Small intestine (tissue), 7 donors: ENCODE measurements at regions not wholly inside any gene's neighbourhood (a gene's known extent, or its start where the extent isn't known, plus 50 kb on each side); places are given as distances from the start of the nearest gene placed in this dataset.
"Not testable (repeated sequence)": the region's sequence is repeated elsewhere in the genome, so short reads cannot be mapped to it uniquely, and the experiment has no call there.

Source experiments
- DNase-seq, 2 donors: peaks; one replicate each; pipeline versions ENCODE4 v3.0.0 to v3.0.0-alpha.2; 2013
- FAIRE-seq: peaks from 2 replicates; lab custom pipeline; 2012; peaks lifted over from hg19 to GRCh38; lab: Jason Lieb, UNC
- H3K27ac ChIP-seq, 3 donors: one replicate each; pipeline ENCODE4 v1.5.1; 2013; ENCODE audit warnings: low read length in 2 of 3, mild to moderate bottlenecking in 2 of 3, control low read depth in 1 of 3, inconsistent platforms in 1 of 3, low read depth in 1 of 3, moderate library complexity in 1 of 3
- H3K27me3 ChIP-seq, 3 donors: one replicate each; pipeline ENCODE4 v1.6.1; 2013; ENCODE audit warnings: low read length in 3 of 3, inconsistent platforms in 1 of 3; ENCODE audit not compliant: control insufficient read depth in 3 of 3, insufficient read depth in 3 of 3
- H3K36me3 ChIP-seq, 3 donors: one replicate each; pipeline ENCODE4 v1.6.1; 2013; ENCODE audit warnings: low read length in 3 of 3, inconsistent platforms in 1 of 3, low read depth in 1 of 3, mild to moderate bottlenecking in 1 of 3, moderate library complexity in 1 of 3; ENCODE audit not compliant: control insufficient read depth in 3 of 3, insufficient read depth in 2 of 3
- H3K4me1 ChIP-seq, 3 donors: one replicate each; pipeline ENCODE4 v1.6.1; 2013; ENCODE audit warnings: low read length in 2 of 3, inconsistent platforms in 1 of 3, low read depth in 1 of 3, mild to moderate bottlenecking in 1 of 3, moderate library complexity in 1 of 3; ENCODE audit not compliant: control insufficient read depth in 3 of 3, insufficient read depth in 2 of 3
- H3K4me3 ChIP-seq, 3 donors: one replicate each; pipeline ENCODE4 v1.5.1; 2013; ENCODE audit warnings: low read length in 3 of 3, control low read depth in 1 of 3, inconsistent platforms in 1 of 3, low read depth in 1 of 3, mild to moderate bottlenecking in 1 of 3, moderate library complexity in 1 of 3
- H3K9me3 ChIP-seq, 2 donors: one replicate each; pipeline ENCODE4 v1.6.1; 2013; ENCODE audit warnings: low read depth in 1 of 2, low read length in 1 of 2; ENCODE audit not compliant: control insufficient read depth in 2 of 2, insufficient read depth in 1 of 2
- WGBS, 3 donors: extraction: QIAGEN DNeasy Blood & Tissue Kit; methylation state at CpG; one replicate each; pipeline ENCODE4 v1.1.7; 2013; 5-methylcytosine and 5-hydroxymethylcytosine counted together
- donor health status: healthy with polysubstance abuse.
- donor health status: control.
- donor health status: control.
- donor health status: Bipolar disorder and iron deficiency.
- donor health status: healthy.

- no peak for FAIRE-seq
- no peaks in the 10 kb centered on the region for H3K27me3 ChIP-seq
- H3K4me3 ChIP-seq, result no peak overlapping the region
- H3K36me3 ChIP-seq, result no peaks in the 10 kb centered on the region
- 57 to 69% (median 59%) methylated on average over 7 of the region's 7 CpGs for WGBS, 3 donors
- no peak for DNase-seq
- no peak overlapping the region for H3K27ac ChIP-seq
- H3K4me1 ChIP-seq, result no peaks in the 10 kb centered on the region
- H3K9me3 ChIP-seq, result no peaks in the 10 kb centered on the region
Measured at GRCh38 chr12:24505366-24506015, 443.4 kb downstream of the BCAT1 start.

- FAIRE-seq, H3K4me3 ChIP-seq, H3K27ac ChIP-seq, H3K9me3 ChIP-seq, H3K4me1 ChIP-seq, H3K27me3 ChIP-seq, H3K36me3 ChIP-seq, DNase-seq: not testable (repeated sequence)
- WGBS, 3 donors, result 76 to 93% (median 87%) methylated on average over 1 of the region's 1 CpG
Measured at GRCh38 chr12:24503477-24503876, 445.4 kb downstream of the BCAT1 start.

- Histone ChIP-seq H3K36me3 (no peaks in the 10 kb centered on the region), H3K27me3 (no peaks in the 10 kb centered on the region), H3K9me3 (no peaks in the 10 kb centered on the region), H3K4me1 (no peaks in the 10 kb centered on the region), H3K4me3 (no peak overlapping the region), H3K27ac (peak overlapping the region in 1 of 3 donors; percentile 49)
- DNase-seq, result no peak
- WGBS, 3 donors, result 42 to 60% (median 56%) methylated on average over 2 of the region's 2 CpGs
- no peak for FAIRE-seq
Measured at GRCh38 chr12:24500831-24501230, 448.1 kb downstream of the BCAT1 start.

- H3K4me1 ChIP-seq, result no peaks in the 10 kb centered on the region
- WGBS, 3 donors, result 45 to 62% (median 60%) methylated on average over 4 of the region's 4 CpGs
- no peaks in the 10 kb centered on the region for H3K36me3 ChIP-seq
- no peaks in the 10 kb centered on the region for H3K27me3 ChIP-seq
- FAIRE-seq, result no peak
- no peak overlapping the region for H3K4me3 ChIP-seq
- H3K9me3 ChIP-seq, result no peaks in the 10 kb centered on the region
- peak overlapping the region in 1 of 3 donors; percentile 49 for H3K27ac ChIP-seq
- no peak for DNase-seq
Measured at GRCh38 chr12:24500421-24500820, 448.5 kb downstream of the BCAT1 start.

- DNase-seq (no peak), FAIRE-seq (no peak)
- Histone ChIP-seq H3K27ac (peak overlapping the region in 1 of 3 donors; percentile 57), H3K9me3 (no peaks in the 10 kb centered on the region), H3K4me3 (no peak overlapping the region), H3K27me3 (no peaks in the 10 kb centered on the region), H3K4me1 (no peaks in the 10 kb centered on the region), H3K36me3 (no peaks in the 10 kb centered on the region)
- WGBS, 3 donors, result 85 to 86% (median 85%) methylated on average over 8 of the region's 8 CpGs
Measured at GRCh38 chr12:24499151-24500146, 449.5 kb downstream of the BCAT1 start.

GRCh38 chr12:24496755-24497154 lies 452.1 kb downstream of the BCAT1 start:
- WGBS, 3 donors, result 58 to 80% (median 70%) methylated on average over 1 of the region's 1 CpG
- Histone ChIP-seq H3K9me3 (no peaks in the 10 kb centered on the region), H3K4me1 (no peaks in the 10 kb centered on the region), H3K4me3 (no peak overlapping the region), H3K27ac (no peak overlapping the region), H3K27me3 (no peaks in the 10 kb centered on the region), H3K36me3 (no peaks in the 10 kb centered on the region)
- FAIRE-seq, result no peak
- DNase-seq, result no peak

GRCh38 chr12:24494401-24494800 lies 454.5 kb downstream of the BCAT1 start:
- Histone ChIP-seq H3K9me3 (no peaks in the 10 kb centered on the region), H3K4me3 (no peak overlapping the region), H3K27me3 (no peaks in the 10 kb centered on the region), H3K4me1 (no peaks in the 10 kb centered on the region), H3K36me3 (no peaks in the 10 kb centered on the region), H3K27ac (no peak overlapping the region)
- FAIRE-seq, result no peak
- WGBS, 3 donors, result 52 to 77% (median 55%) methylated on average over 2 of the region's 2 CpGs
- no peak for DNase-seq

GRCh38 chr12:24491968-24492367 lies 456.9 kb downstream of the BCAT1 start:
- FAIRE-seq, result no peak

More at GRCh38 chr12:24491968-24492367, 456.9 kb downstream of the BCAT1 start:
- H3K4me3 ChIP-seq, result no peak overlapping the region
- H3K27ac ChIP-seq, result no peak overlapping the region
- no peaks in the 10 kb centered on the region for H3K4me1 ChIP-seq
- 35 to 58% (median 35%) methylated on average over 2 of the region's 2 CpGs for WGBS, 3 donors
- DNase-seq, result no peak
- no peaks in the 10 kb centered on the region for H3K27me3 ChIP-seq
- no peaks in the 10 kb centered on the region for H3K9me3 ChIP-seq
- H3K36me3 ChIP-seq, result no peaks in the 10 kb centered on the region
